Aorta (tissue), 5 donors: ENCODE measurements at regions not wholly inside any gene's neighbourhood (a gene's known extent, or its start where the extent isn't known, plus 50 kb on each side); places are given as distances from the start of the nearest gene placed in this dataset.
A peak's percentile ranks its signal among the peaks of the same experiment; 100 is the strongest.

Source experiments
- ATAC-seq: fragments of 200-7000 bp; cut with Tn5 transposase; one replicate; pipeline ENCODE4 v1.9.1; 2022; ENCODE audit warnings: moderate library complexity; ENCODE audit not compliant: low FRiP score
- DNase-seq, 2 donors: peaks; one replicate each; pipeline ENCODE4 v3.0.0-alpha.2; 2020
- H3K27ac ChIP-seq, 2 donors: one replicate each; pipeline ENCODE4 v1.5.1; 2013; ENCODE audit warnings: low read length in 2 of 2, mild to moderate bottlenecking in 2 of 2, moderate library complexity in 2 of 2, control low read depth in 1 of 2, inconsistent platforms in 1 of 2, low read depth in 1 of 2
- H3K27me3 ChIP-seq, 2 donors: one replicate each; pipeline ENCODE4 v1.6.1; 2013; ENCODE audit warnings: control low read depth in 1 of 2, low read length in 1 of 2, mild to moderate bottlenecking in 1 of 2, moderate library complexity in 1 of 2; ENCODE audit not compliant: insufficient read depth in 2 of 2, control insufficient read depth in 1 of 2
- H3K36me3 ChIP-seq, 2 donors: one replicate each; pipeline ENCODE4 v1.6.1; 2013; ENCODE audit warnings: control low read depth in 1 of 2, low read length in 1 of 2, mild to moderate bottlenecking in 1 of 2; ENCODE audit not compliant: insufficient read depth in 2 of 2, control insufficient read depth in 1 of 2
- H3K4me1 ChIP-seq, 2 donors: one replicate each; pipeline ENCODE4 v1.6.1; 2013; ENCODE audit warnings: low read length in 2 of 2, control low read depth in 1 of 2, mild to moderate bottlenecking in 1 of 2, moderate library complexity in 1 of 2; ENCODE audit not compliant: insufficient read depth in 2 of 2, control insufficient read depth in 1 of 2
- H3K4me3 ChIP-seq, 2 donors: one replicate each; pipeline ENCODE4 v1.5.1; 2013; ENCODE audit warnings: low read length in 2 of 2, control low read depth in 1 of 2, mild to moderate bottlenecking in 1 of 2
- H3K9me3 ChIP-seq: one replicate; pipeline ENCODE4 v1.6.1; 2013; ENCODE audit warnings: mild to moderate bottlenecking, low read length; ENCODE audit not compliant: control insufficient read depth
- WGBS, 2 donors: extraction: QIAGEN DNeasy Blood & Tissue Kit; methylation state at CpG; one replicate each; pipeline ENCODE4 v1.1.7; 2013; 5-methylcytosine and 5-hydroxymethylcytosine counted together
- intact Hi-C, 2 donors: fragments of 100-400 bp; cut with DNase I; formaldehyde crosslinking; loops; one replicate each; pipeline versions ENCODE4 v1.14.2 to v1.15.0; 2022
- donor health status: healthy with polysubstance abuse.
- donor health status: Bipolar disorder and iron deficiency.
- donor health status: DM: no; HTN: no; CAD: no.
- donor health status: DM: no; HTN: no; CAD: no.
- donor health status: DM: yes; HTN: yes; CAD: no.

GRCh38 chr2:172153156-172153555 is 50.5 kb upstream of the DLX2 start:
- DNase-seq (no peak), ATAC-seq (no peak)
- 29 to 32% methylated on average over 2 of the region's 2 CpGs for WGBS, 2 donors
- H3K9me3 ChIP-seq = no peaks in the 10 kb centered on the region
- H3K27me3 ChIP-seq = no peaks in the 10 kb centered on the region
- no peak overlapping the region for H3K4me3 ChIP-seq
- intact Hi-C loops = no loop called here
- H3K27ac ChIP-seq = no peak overlapping the region
- no peaks in the 10 kb centered on the region for H3K36me3 ChIP-seq
- H3K4me1 ChIP-seq = no peaks in the 10 kb centered on the region

- intact Hi-C loops = no loop called here
- H3K4me3 ChIP-seq = no peak overlapping the region
- no peak for DNase-seq
- H3K9me3 ChIP-seq = no peaks in the 10 kb centered on the region
- H3K27ac ChIP-seq = no peak overlapping the region
- no peaks in the 10 kb centered on the region for H3K4me1 ChIP-seq
- no peaks in the 10 kb centered on the region for H3K36me3 ChIP-seq
- H3K27me3 ChIP-seq = no peaks in the 10 kb centered on the region
- ATAC-seq = no peak
Observed at GRCh38 chr2:172153757-172154156, 51.1 kb upstream of the DLX2 start.

GRCh38 chr2:172155752-172156151 is 53.1 kb upstream of the DLX2 start:
- no peak overlapping the region for H3K27ac ChIP-seq
- H3K27me3 ChIP-seq = no peaks in the 10 kb centered on the region
- H3K36me3 ChIP-seq = no peaks in the 10 kb centered on the region
- no peak overlapping the region for H3K4me3 ChIP-seq
- no peaks in the 10 kb centered on the region for H3K9me3 ChIP-seq
- WGBS, 2 donors = 82 to 85% methylated on average over 12 of the region's 12 CpGs
- ATAC-seq = no peak
- intact Hi-C loops = no loop called here
- no peak for DNase-seq
- H3K4me1 ChIP-seq = no peaks in the 10 kb centered on the region

GRCh38 chr2:172160839-172161238 is 58.1 kb upstream of the DLX2 start:
- no peak overlapping the region for H3K4me3 ChIP-seq
- DNase-seq = no peak
- intact Hi-C loops = no loop called here
- ATAC-seq = no peak
- WGBS, 2 donors = 93% methylated on average over 1 of the region's 1 CpG
- H3K36me3 ChIP-seq = no peaks in the 10 kb centered on the region
- no peaks in the 10 kb centered on the region for H3K27me3 ChIP-seq
- H3K9me3 ChIP-seq = peaks cover 4% of the 10 kb centered on the region
- no peak overlapping the region for H3K27ac ChIP-seq
- H3K4me1 ChIP-seq = no peaks in the 10 kb centered on the region

GRCh38 chr2:172162225-172162733 is 59.6 kb upstream of the DLX2 start:
- H3K27me3 ChIP-seq = no peaks in the 10 kb centered on the region
- WGBS, 2 donors = 73 to 88% methylated on average over 7 of the region's 7 CpGs
- H3K27ac ChIP-seq = no peak overlapping the region
- H3K4me3 ChIP-seq = no peak overlapping the region
- H3K9me3 ChIP-seq = peaks cover 4% of the 10 kb centered on the region
- H3K4me1 ChIP-seq = no peaks in the 10 kb centered on the region
- intact Hi-C loops = no loop called here
- ATAC-seq (no peak), DNase-seq (no peak)
- H3K36me3 ChIP-seq = no peaks in the 10 kb centered on the region

- peaks cover 4% of the 10 kb centered on the region for H3K9me3 ChIP-seq
- WGBS, 2 donors = 93 to 96% methylated on average over 8 to 9 of the region's 9 CpGs
- H3K4me3 ChIP-seq = no peak overlapping the region
- no peak overlapping the region for H3K27ac ChIP-seq
- H3K36me3 ChIP-seq = no peaks in the 10 kb centered on the region
- H3K27me3 ChIP-seq = no peaks in the 10 kb centered on the region
- DNase-seq (no peak), ATAC-seq (no peak)
- no peaks in the 10 kb centered on the region for H3K4me1 ChIP-seq
- intact Hi-C loops = no loop called here
Observed at GRCh38 chr2:172162739-172163336, 60.1 kb upstream of the DLX2 start.

GRCh38 chr2:172168917-172169346 is 66.2 kb upstream of the DLX2 start:
- 75% methylated on average over 3 of the region's 3 CpGs for WGBS, 2 donors

GRCh38 chr2:172169611-172170010 is 66.9 kb upstream of the DLX2 start:
- no peaks in the 10 kb centered on the region for H3K27me3 ChIP-seq
- intact Hi-C loops = no loop called here
- no peak for DNase-seq
- no peaks in the 10 kb centered on the region for H3K4me1 ChIP-seq
- H3K27ac ChIP-seq = no peak overlapping the region
- H3K4me3 ChIP-seq = no peak overlapping the region
- H3K9me3 ChIP-seq = no peaks in the 10 kb centered on the region
- no peak for ATAC-seq
- no peaks in the 10 kb centered on the region for H3K36me3 ChIP-seq

More at GRCh38 chr2:172168917-172169346, 66.2 kb upstream of the DLX2 start:
- no peak overlapping the region for H3K4me3 ChIP-seq
- no peaks in the 10 kb centered on the region for H3K27me3 ChIP-seq
- H3K4me1 ChIP-seq = no peaks in the 10 kb centered on the region
- H3K9me3 ChIP-seq = no peaks in the 10 kb centered on the region
- DNase-seq (no peak), ATAC-seq (no peak)
- H3K27ac ChIP-seq = no peak overlapping the region
- intact Hi-C loops = no loop called here
- no peaks in the 10 kb centered on the region for H3K36me3 ChIP-seq

- H3K36me3 ChIP-seq = no peaks in the 10 kb centered on the region
- no peaks in the 10 kb centered on the region for H3K4me1 ChIP-seq
- WGBS, 2 donors = 1% methylated on average over 58 of the region's 58 CpGs
- ATAC-seq (peak; percentile 96), DNase-seq (peak; percentile 62 to 92)
- no peaks in the 10 kb centered on the region for H3K27me3 ChIP-seq
- intact Hi-C loops = loop anchor here (1.0 to 2.0 kb wide), 2 partner anchors 290 to 292 kb away; no protein-coding TSS in a partner anchor
- H3K27ac ChIP-seq = no peak overlapping the region
- H3K9me3 ChIP-seq = no peaks in the 10 kb centered on the region
- peak overlapping the region; percentile 7 to 54 for H3K4me3 ChIP-seq
Observed at GRCh38 chr2:172172513-172173173, 69.9 kb upstream of the DLX2 start.
